Activated T-cell treated with anti-CD3 and anti-CD28 coated beads, Interleukin-2, amount 50 U/mL, for 72 hours (primary cell): ENCODE measurements at regions not wholly inside any gene's neighbourhood (a gene's known extent, or its start where the extent isn't known, plus 50 kb on each side); places are given as distances from the start of the nearest gene placed in this dataset.

Experiments used
- ATAC-seq, 2 donors: fragments of 150-1000 bp; cut with Tn5 transposase; replicated peaks in 1 of 2; 2 replicates each; pipeline ENCODE4 v1.10.0; 2021; ENCODE audit warnings: moderate library complexity in 2 of 2, mild to moderate bottlenecking in 1 of 2
- DNase-seq, 2 donors: peaks; one replicate each; pipeline ENCODE4 v3.0.0; 2021 to 2022; ENCODE audit warnings: mixed read lengths in 1 of 2
- H3K27ac Mint-ChIP-seq: one replicate; pipeline ENCODE4 v1.8.0; 2022; ENCODE audit warnings: mild to moderate bottlenecking, moderate library complexity, mixed read lengths
- H3K27me3 Mint-ChIP-seq: one replicate; pipeline ENCODE4 v1.8.0; 2022; ENCODE audit warnings: low read depth, mixed read lengths
- H3K36me3 Mint-ChIP-seq, 2 donors: one replicate each; pipeline ENCODE4 v1.8.0; 2022; ENCODE audit warnings: mixed read lengths in 2 of 2, mild to moderate bottlenecking in 1 of 2; ENCODE audit not compliant: insufficient read depth in 2 of 2
- H3K4me1 Mint-ChIP-seq: one replicate; pipeline ENCODE4 v1.8.0; 2022; ENCODE audit warnings: low read depth, mixed read lengths
- H3K4me3 Mint-ChIP-seq, 2 donors: one replicate each; pipeline ENCODE4 v1.8.0; 2022; ENCODE audit warnings: mild to moderate bottlenecking in 2 of 2, mixed read lengths in 2 of 2, moderate library complexity in 2 of 2
- H3K9me3 Mint-ChIP-seq, 2 donors: one replicate each; pipeline ENCODE4 v1.8.0; 2022; ENCODE audit warnings: mixed read lengths in 2 of 2

GRCh38 chr12:43106355-43106754, 445.6 kb downstream of the ADAMTS20 start:
- DNase-seq: no peak
- Mint-ChIP-seq H3K36me3 (peaks cover 0 to 3% of the 10 kb centered on the region in 2 donors), H3K27me3 (no peaks in the 10 kb centered on the region), H3K9me3 (peaks cover 3 to 10% of the 10 kb centered on the region in 2 donors), H3K27ac (no peak overlapping the region), H3K4me1 (no peaks in the 10 kb centered on the region), H3K4me3 (no peak overlapping the region)
- no peak for ATAC-seq

- H3K36me3 Mint-ChIP-seq: peaks cover 0 to 3% of the 10 kb centered on the region in 2 donors
- no peaks in the 10 kb centered on the region for H3K27me3 Mint-ChIP-seq
- H3K27ac Mint-ChIP-seq: no peak overlapping the region
- H3K4me3 Mint-ChIP-seq: no peak overlapping the region
- ATAC-seq: no peak
- H3K4me1 Mint-ChIP-seq: no peaks in the 10 kb centered on the region
- no peak for DNase-seq
- peaks cover 3 to 10% of the 10 kb centered on the region in 2 donors for H3K9me3 Mint-ChIP-seq
Observed at GRCh38 chr12:43105426-43105981, 446.5 kb downstream of the ADAMTS20 start.

GRCh38 chr12:43104494-43104893, 447.5 kb downstream of the ADAMTS20 start:
- Mint-ChIP-seq H3K9me3 (peaks cover 3 to 9% of the 10 kb centered on the region in 2 donors), H3K4me1 (no peaks in the 10 kb centered on the region), H3K27ac (no peak overlapping the region), H3K4me3 (no peak overlapping the region), H3K27me3 (no peaks in the 10 kb centered on the region), H3K36me3 (peaks cover 0 to 3% of the 10 kb centered on the region in 2 donors)
- ATAC-seq: no peak
- no peak for DNase-seq

- DNase-seq: no peak
- peaks cover 3 to 6% of the 10 kb centered on the region in 2 donors for H3K9me3 Mint-ChIP-seq
- no peak overlapping the region for H3K4me3 Mint-ChIP-seq
- H3K4me1 Mint-ChIP-seq: no peaks in the 10 kb centered on the region
- no peak overlapping the region for H3K27ac Mint-ChIP-seq
- peaks cover 0 to 3% of the 10 kb centered on the region in 2 donors for H3K36me3 Mint-ChIP-seq
- ATAC-seq: no peak
- no peaks in the 10 kb centered on the region for H3K27me3 Mint-ChIP-seq
Observed at GRCh38 chr12:43103866-43104265, 448.1 kb downstream of the ADAMTS20 start.

- no peak overlapping the region for H3K4me3 Mint-ChIP-seq
- H3K27me3 Mint-ChIP-seq: no peaks in the 10 kb centered on the region
- DNase-seq (no peak), ATAC-seq (no peak)
- H3K27ac Mint-ChIP-seq: no peak overlapping the region
- peaks cover 0 to 2% of the 10 kb centered on the region in 2 donors for H3K9me3 Mint-ChIP-seq
- no peaks in the 10 kb centered on the region for H3K4me1 Mint-ChIP-seq
- H3K36me3 Mint-ChIP-seq: peaks cover 0 to 3% of the 10 kb centered on the region in 2 donors
Observed at GRCh38 chr12:43102546-43103264, 449.3 kb downstream of the ADAMTS20 start.

GRCh38 chr12:43100231-43100630, 451.8 kb downstream of the ADAMTS20 start:
- no peaks in the 10 kb centered on the region for H3K4me1 Mint-ChIP-seq
- ATAC-seq: no peak
- no peaks in the 10 kb centered on the region for H3K36me3 Mint-ChIP-seq
- no peak overlapping the region for H3K4me3 Mint-ChIP-seq
- H3K27me3 Mint-ChIP-seq: no peaks in the 10 kb centered on the region
- no peak overlapping the region for H3K27ac Mint-ChIP-seq
- peaks cover 3 to 4% of the 10 kb centered on the region in 2 donors for H3K9me3 Mint-ChIP-seq
- DNase-seq: no peak

GRCh38 chr12:43099691-43100163, 452.3 kb downstream of the ADAMTS20 start:
- Mint-ChIP-seq H3K27ac (no peak overlapping the region), H3K4me1 (no peaks in the 10 kb centered on the region), H3K36me3 (no peaks in the 10 kb centered on the region), H3K4me3 (no peak overlapping the region), H3K27me3 (no peaks in the 10 kb centered on the region), H3K9me3 (peaks cover 3 to 4% of the 10 kb centered on the region in 2 donors)
- ATAC-seq: no peak
- DNase-seq: no peak

GRCh38 chr12:43098766-43099550, 453.0 kb downstream of the ADAMTS20 start:
- no peak overlapping the region for H3K4me3 Mint-ChIP-seq

GRCh38 chr12:43098071-43098470, 453.9 kb downstream of the ADAMTS20 start:
- Mint-ChIP-seq H3K27me3 (no peaks in the 10 kb centered on the region), H3K9me3 (peaks cover 3 to 4% of the 10 kb centered on the region in 2 donors), H3K4me3 (no peak overlapping the region), H3K4me1 (no peaks in the 10 kb centered on the region), H3K36me3 (no peaks in the 10 kb centered on the region), H3K27ac (no peak overlapping the region)
- no peak for DNase-seq
- no peak for ATAC-seq

More at GRCh38 chr12:43098766-43099550, 453.0 kb downstream of the ADAMTS20 start:
- no peak for DNase-seq
- Mint-ChIP-seq H3K36me3 (no peaks in the 10 kb centered on the region), H3K4me1 (no peaks in the 10 kb centered on the region), H3K27me3 (no peaks in the 10 kb centered on the region), H3K9me3 (peaks cover 3 to 4% of the 10 kb centered on the region in 2 donors), H3K27ac (no peak overlapping the region)
- no peak for ATAC-seq

- Mint-ChIP-seq H3K4me1 (no peaks in the 10 kb centered on the region), H3K9me3 (peaks cover 7% of the 10 kb centered on the region in 2 donors), H3K4me3 (no peak overlapping the region), H3K27ac (no peak overlapping the region), H3K27me3 (no peaks in the 10 kb centered on the region), H3K36me3 (no peaks in the 10 kb centered on the region)
- DNase-seq: no peak
- ATAC-seq: no peak
Observed at GRCh38 chr12:43097471-43097870, 454.5 kb downstream of the ADAMTS20 start.

- Mint-ChIP-seq H3K27ac (no peak overlapping the region), H3K4me3 (no peak overlapping the region), H3K36me3 (no peaks in the 10 kb centered on the region), H3K4me1 (no peaks in the 10 kb centered on the region), H3K9me3 (peaks cover 10 to 12% of the 10 kb centered on the region in 2 donors), H3K27me3 (no peaks in the 10 kb centered on the region)
- no peak for DNase-seq
- ATAC-seq: no peak
Observed at GRCh38 chr12:43095669-43096280, 456.2 kb downstream of the ADAMTS20 start.

- H3K36me3 Mint-ChIP-seq: no peaks in the 10 kb centered on the region
- no peak overlapping the region for H3K27ac Mint-ChIP-seq
- ATAC-seq: no peak
- peaks cover 10 to 17% of the 10 kb centered on the region in 2 donors for H3K9me3 Mint-ChIP-seq
- no peaks in the 10 kb centered on the region for H3K27me3 Mint-ChIP-seq
- H3K4me1 Mint-ChIP-seq: no peaks in the 10 kb centered on the region
- H3K4me3 Mint-ChIP-seq: no peak overlapping the region
- no peak for DNase-seq
Observed at GRCh38 chr12:43094886-43095575, 457.0 kb downstream of the ADAMTS20 start.
